A673 (cell line): ENCODE measurements at regions not wholly inside any gene's neighbourhood (a gene's known extent, or its start where the extent isn't known, plus 50 kb on each side); places are given as distances from the start of the nearest gene placed in this dataset.

Source experiments
- CTCF ChIP-seq: fragments of 300-800, 200-600 bp; sonication (generic); conservative IDR thresholded peaks from 2 replicates; pipeline ENCODE4 v1.5.1; 2017; ENCODE audit warnings: low read depth, mild to moderate bottlenecking, antibody characterized with exemption, low read length, moderate library complexity, mixed read lengths
- EZH2 ChIP-seq: fragments of 200-600 bp; sonication (generic); IDR thresholded peaks from 2 replicates; pipeline ENCODE4 v1.6.1; 2017; ENCODE audit warnings: borderline replicate concordance, low read depth, mild to moderate bottlenecking, mixed read lengths, antibody characterized with exemption, low read length; ENCODE audit not compliant: poor library complexity, severe bottlenecking

- TF ChIP-seq CTCF (no peak), EZH2 (no peak)
Observed at GRCh38 chr10:31741473-31741872, 187.2 kb downstream of the ARHGAP12 start.
